ENCODE measurements at regions not wholly inside any gene's neighbourhood (a gene's known extent, or its start where the extent isn't known, plus 50 kb on each side); places are given as distances from the start of the nearest gene placed in this dataset.

GRCh38 chr1:42096554-42096953 is 56.7 kb upstream of the GUCA2B start:
- no peak for TF ChIP-seq CTCF (IDR thresholded peaks at IDR 0.05; ENCODE audit: low read depth, low read length, missing control alignments)
- Histone ChIP-seq H3K27me3 (replicated peaks) (no peaks in the 10 kb centered on the region), H3K36me3 (replicated peaks) (no peaks in the 10 kb centered on the region), H3K27ac (no peak overlapping the region), H3K4me3 (ENCODE audit: low read depth, low read length) (no peak overlapping the region)
- in situ Hi-C loops (cut with HindIII; ENCODE audit: low pct_ligation_motif_present, low sequenced_read_pairs): no loop called here
- DNase-seq: no peak

GRCh38 chr1:42089246-42089645 is 64.0 kb upstream of the GUCA2B start:
- no peak overlapping the region for H3K4me3 ChIP-seq (ENCODE audit: low read depth, low read length)
- H3K36me3 ChIP-seq (replicated peaks): no peaks in the 10 kb centered on the region
- in situ Hi-C loops (cut with HindIII; ENCODE audit: low pct_ligation_motif_present, low sequenced_read_pairs): no loop called here
- no peaks in the 10 kb centered on the region for H3K27me3 ChIP-seq (replicated peaks)
- DNase-seq: no peak
- H3K27ac ChIP-seq: no peak overlapping the region
- TF ChIP-seq CTCF (IDR thresholded peaks at IDR 0.05; ENCODE audit: low read depth, low read length, missing control alignments): no peak

GRCh38 chr1:42086146-42086545 is 67.1 kb upstream of the GUCA2B start:
- no peak for DNase-seq
- Histone ChIP-seq H3K4me3 (ENCODE audit: low read depth, low read length) (no peak overlapping the region), H3K27ac (no peak overlapping the region), H3K36me3 (replicated peaks) (no peaks in the 10 kb centered on the region), H3K27me3 (replicated peaks) (no peaks in the 10 kb centered on the region)
- TF ChIP-seq CTCF (IDR thresholded peaks at IDR 0.05; ENCODE audit: low read depth, low read length, missing control alignments): no peak
- in situ Hi-C loops (cut with HindIII; ENCODE audit: low pct_ligation_motif_present, low sequenced_read_pairs): no loop called here

GRCh38 chr1:42085596-42085995 is 67.6 kb upstream of the GUCA2B start:
- H3K36me3 ChIP-seq (replicated peaks): no peaks in the 10 kb centered on the region
- H3K27me3 ChIP-seq (replicated peaks): no peaks in the 10 kb centered on the region
- no peak for DNase-seq
- no peak for TF ChIP-seq CTCF (IDR thresholded peaks at IDR 0.05; ENCODE audit: low read depth, low read length, missing control alignments)
- H3K4me3 ChIP-seq (ENCODE audit: low read depth, low read length): no peak overlapping the region
- H3K27ac ChIP-seq: no peak overlapping the region
- in situ Hi-C loops (cut with HindIII; ENCODE audit: low pct_ligation_motif_present, low sequenced_read_pairs): no loop called here

GRCh38 chr1:42081475-42081874 is 71.7 kb upstream of the GUCA2B start:
- Histone ChIP-seq H3K27me3 (replicated peaks) (no peaks in the 10 kb centered on the region), H3K27ac (no peak overlapping the region), H3K36me3 (replicated peaks) (no peaks in the 10 kb centered on the region), H3K4me3 (ENCODE audit: low read depth, low read length) (no peak overlapping the region)
- no peak for DNase-seq
- TF ChIP-seq CTCF (IDR thresholded peaks at IDR 0.05; ENCODE audit: low read depth, low read length, missing control alignments): no peak
- in situ Hi-C loops (cut with HindIII; ENCODE audit: low pct_ligation_motif_present, low sequenced_read_pairs): no loop called here

- Histone ChIP-seq H3K4me3 (ENCODE audit: low read depth, low read length) (no peak overlapping the region), H3K27me3 (replicated peaks) (peaks cover 6% of the 10 kb centered on the region), H3K36me3 (replicated peaks) (no peaks in the 10 kb centered on the region), H3K27ac (no peak overlapping the region)
- in situ Hi-C loops (cut with HindIII; ENCODE audit: low pct_ligation_motif_present, low sequenced_read_pairs): no loop called here
- no peak for DNase-seq
- no peak for TF ChIP-seq CTCF (IDR thresholded peaks at IDR 0.05; ENCODE audit: low read depth, low read length, missing control alignments)
These were observed 78.0 kb upstream of the GUCA2B start for GRCh38 chr1:42075179-42075578.

Data from brain microvascular endothelial cell (primary cell).